ENCODE measurements at regions not wholly inside any gene's neighbourhood (a gene's known extent, or its start where the extent isn't known, plus 50 kb on each side); places are given as distances from the start of the nearest gene placed in this dataset.

- no peak for TF ChIP-seq CTCF (IDR thresholded peaks at IDR 0.05)
- no peaks in the 10 kb centered on the region for H3K27me3 ChIP-seq
- no peaks in the 10 kb centered on the region for H3K36me3 ChIP-seq
- intact Hi-C loops (cut with DNase I), result no loop called here
- H3K27ac ChIP-seq, result no peak overlapping the region
- no peaks in the 10 kb centered on the region for H3K4me1 ChIP-seq
- no peak for DNase-seq
- no peak for ATAC-seq
- no peaks in the 10 kb centered on the region for H3K9me3 ChIP-seq
- H3K4me3 ChIP-seq, result no peak overlapping the region
These were observed 727.9 kb upstream of the KCND2 start for GRCh38 chr7:119545118-119545517.

GRCh38 chr7:119555788-119556187 lies 717.2 kb upstream of the KCND2 start:
- intact Hi-C loops (cut with DNase I), result no loop called here
- no peak for ATAC-seq
- Histone ChIP-seq H3K4me1 (no peaks in the 10 kb centered on the region), H3K27ac (no peak overlapping the region), H3K4me3 (no peak overlapping the region), H3K36me3 (no peaks in the 10 kb centered on the region), H3K9me3 (no peaks in the 10 kb centered on the region), H3K27me3 (no peaks in the 10 kb centered on the region)
- DNase-seq, result no peak
- TF ChIP-seq CTCF (IDR thresholded peaks at IDR 0.05), result no peak

GRCh38 chr7:119556436-119556835 lies 716.5 kb upstream of the KCND2 start:
- intact Hi-C loops (cut with DNase I), result no loop called here
- ATAC-seq, result no peak
- DNase-seq, result no peak
- H3K9me3 ChIP-seq, result no peaks in the 10 kb centered on the region
- H3K4me1 ChIP-seq, result no peaks in the 10 kb centered on the region
- H3K27me3 ChIP-seq, result no peaks in the 10 kb centered on the region
- H3K4me3 ChIP-seq, result no peak overlapping the region
- no peak overlapping the region for H3K27ac ChIP-seq
- H3K36me3 ChIP-seq, result no peaks in the 10 kb centered on the region
- TF ChIP-seq CTCF (IDR thresholded peaks at IDR 0.05), result no peak

GRCh38 chr7:119561751-119562150 lies 711.2 kb upstream of the KCND2 start:
- no peaks in the 10 kb centered on the region for H3K4me1 ChIP-seq
- intact Hi-C loops (cut with DNase I), result no loop called here
- no peaks in the 10 kb centered on the region for H3K36me3 ChIP-seq
- no peak for ATAC-seq
- H3K27me3 ChIP-seq, result no peaks in the 10 kb centered on the region
- DNase-seq, result no peak
- no peak overlapping the region for H3K27ac ChIP-seq
- H3K4me3 ChIP-seq, result no peak overlapping the region
- no peak for TF ChIP-seq CTCF (IDR thresholded peaks at IDR 0.05)
- H3K9me3 ChIP-seq, result no peaks in the 10 kb centered on the region

- Histone ChIP-seq H3K4me3 (no peak overlapping the region), H3K27ac (no peak overlapping the region), H3K4me1 (no peaks in the 10 kb centered on the region), H3K27me3 (no peaks in the 10 kb centered on the region), H3K36me3 (no peaks in the 10 kb centered on the region), H3K9me3 (no peaks in the 10 kb centered on the region)
- no peak for TF ChIP-seq CTCF (IDR thresholded peaks at IDR 0.05)
- DNase-seq (no peak), ATAC-seq (no peak)
- intact Hi-C loops (cut with DNase I), result no loop called here
These were observed 710.1 kb upstream of the KCND2 start for GRCh38 chr7:119562839-119563238.

GRCh38 chr7:119571666-119572065 lies 701.3 kb upstream of the KCND2 start:
- H3K4me1 ChIP-seq, result no peaks in the 10 kb centered on the region
- H3K9me3 ChIP-seq, result no peaks in the 10 kb centered on the region
- intact Hi-C loops (cut with DNase I), result no loop called here
- H3K4me3 ChIP-seq, result no peak overlapping the region
- DNase-seq (no peak), ATAC-seq (no peak)
- no peaks in the 10 kb centered on the region for H3K36me3 ChIP-seq
- no peak overlapping the region for H3K27ac ChIP-seq
- TF ChIP-seq CTCF (IDR thresholded peaks at IDR 0.05), result no peak
- H3K27me3 ChIP-seq, result no peaks in the 10 kb centered on the region
